AG09319 (cell line): ENCODE measurements at regions not wholly inside any gene's neighbourhood (a gene's known extent, or its start where the extent isn't known, plus 50 kb on each side); places are given as distances from the start of the nearest gene placed in this dataset.

Experiments
- DNase-seq: peaks from one replicate; pipeline ENCODE4 v3.0.0-alpha.2; 2010; ENCODE audit warnings: low read depth; ENCODE audit errors: extremely low read depth
- CTCF ChIP-seq: IDR thresholded peaks from 2 replicates; pipeline ENCODE4 v1.5.1; 2011; ENCODE audit warnings: low read depth, mild to moderate bottlenecking, inconsistent platforms, low read length, moderate library complexity

GRCh38 chr18:41457765-41458326, 497.2 kb upstream of the PIK3C3 start:
- TF ChIP-seq CTCF: no peak
- DNase-seq: no peak

GRCh38 chr18:41456831-41457230, 498.2 kb upstream of the PIK3C3 start:
- TF ChIP-seq CTCF: no peak

GRCh38 chr18:41449612-41450011, 505.4 kb upstream of the PIK3C3 start:
- no peak for DNase-seq
- TF ChIP-seq CTCF: no peak

More at GRCh38 chr18:41456831-41457230, 498.2 kb upstream of the PIK3C3 start:
- no peak for DNase-seq

GRCh38 chr18:41444943-41445342, 510.1 kb upstream of the PIK3C3 start:
- no peak for DNase-seq

GRCh38 chr18:41436772-41437171, 518.3 kb upstream of the PIK3C3 start:
- no peak for TF ChIP-seq CTCF
- no peak for DNase-seq

More at GRCh38 chr18:41444943-41445342, 510.1 kb upstream of the PIK3C3 start:
- TF ChIP-seq CTCF: no peak

- no peak for DNase-seq
- TF ChIP-seq CTCF: no peak
These were observed 536.4 kb upstream of the PIK3C3 start for GRCh38 chr18:41418598-41418997.

GRCh38 chr18:41416044-41416443, 539.0 kb upstream of the PIK3C3 start:
- TF ChIP-seq CTCF: no peak
- no peak for DNase-seq
